MCF 10A (cell line): ENCODE measurements at regions not wholly inside any gene's neighbourhood (a gene's known extent, or its start where the extent isn't known, plus 50 kb on each side); places are given as distances from the start of the nearest gene placed in this dataset.

Experiments used
- BruUV-seq: library from RNA; stranded (reverse); fragments of 400-500 nt; replicated peaks from 2 replicates; lab custom pipeline; 2021; lab: Mats Ljungman, UMichigan
- CTCF ChIA-PET: fragments of 300-600 bp; sonication (Branson Sonifier 250); formaldehyde crosslinking; extraction: SDS; loops from one replicate; lab custom pipeline; 2021; ENCODE audit warnings: antibody characterized with exemption, inconsistent platforms; lab: Yijun Ruan, JAX
- POLR2A ChIA-PET: fragments of 300-600, 350-650 bp; sonication (Branson Sonifier 250); formaldehyde crosslinking; extraction: SDS; loops from one replicate; lab custom pipeline; 2020; ENCODE audit warnings: antibody characterized with exemption, inconsistent platforms; lab: Yijun Ruan, JAX
- DNase-seq: peaks from one replicate; pipeline ENCODE4 v3.0.0-alpha.2; 2018; ENCODE audit not compliant: unreplicated experiment
- H3K27ac Mint-ChIP-seq: one replicate; pipeline ENCODE4 v1.8.0; 2022; ENCODE audit warnings: mild to moderate bottlenecking, low read depth, mixed read lengths; ENCODE audit not compliant: unreplicated experiment
- H3K27me3 Mint-ChIP-seq: one replicate; pipeline ENCODE4 v1.8.0; 2022; ENCODE audit warnings: mixed read lengths; ENCODE audit not compliant: insufficient read depth, unreplicated experiment
- H3K36me3 Mint-ChIP-seq: one replicate; pipeline ENCODE4 v1.8.0; 2022; ENCODE audit warnings: mild to moderate bottlenecking, moderate library complexity, mixed read lengths; ENCODE audit not compliant: insufficient read depth, unreplicated experiment
- H3K4me1 Mint-ChIP-seq: one replicate; pipeline ENCODE4 v1.8.0; 2022; ENCODE audit warnings: mixed read lengths; ENCODE audit not compliant: insufficient read depth, unreplicated experiment
- H3K4me3 Mint-ChIP-seq: one replicate; pipeline ENCODE4 v1.8.0; 2022; ENCODE audit warnings: mild to moderate bottlenecking, moderate library complexity, mixed read lengths; ENCODE audit not compliant: unreplicated experiment
- H3K9me3 Mint-ChIP-seq: one replicate; pipeline ENCODE4 v1.8.0; 2022; ENCODE audit warnings: mixed read lengths; ENCODE audit not compliant: unreplicated experiment
- CTCF ChIP-seq: fragments of 200-600 bp; IDR thresholded peaks from one replicate; pipeline ENCODE4 v1.8.0; 2022; ENCODE audit warnings: antibody characterized with exemption, mild to moderate bottlenecking; ENCODE audit not compliant: unreplicated experiment
- intact Hi-C: fragments of 100-400 bp; cut with micrococcal nuclease; formaldehyde crosslinking; loops from 2 replicates; pipeline ENCODE4 v1.14.1; 2022

- Mint-ChIP-seq H3K27me3 (no peaks in the 10 kb centered on the region), H3K9me3 (peaks cover 25% of the 10 kb centered on the region), H3K4me3 (no peak overlapping the region), H3K36me3 (no peaks in the 10 kb centered on the region), H3K4me1 (no peaks in the 10 kb centered on the region), H3K27ac (no peak overlapping the region)
- ChIA-PET CTCF (no interaction called here), POLR2A (no interaction called here)
- no TSS peak for BruUV-seq
- no peak for DNase-seq
- TF ChIP-seq CTCF: no peak
- intact Hi-C loops: no loop called here
Measured at GRCh38 chr22:48829908-48830307, 997.8 kb downstream of the BRD1 start.

- CTCF ChIA-PET: no interaction called here
- Mint-ChIP-seq H3K4me1 (no peaks in the 10 kb centered on the region), H3K9me3 (peaks cover 30% of the 10 kb centered on the region), H3K4me3 (no peak overlapping the region), H3K27ac (no peak overlapping the region), H3K36me3 (no peaks in the 10 kb centered on the region), H3K27me3 (no peaks in the 10 kb centered on the region)
- no peak for DNase-seq
- BruUV-seq: no TSS peak
- TF ChIP-seq CTCF: no peak
- intact Hi-C loops: no loop called here
- POLR2A ChIA-PET: no interaction called here
Measured at GRCh38 chr22:48828688-48829087, 999.0 kb downstream of the BRD1 start.

GRCh38 chr22:48827904-48828555 lies 999.6 kb downstream of the BRD1 start:
- POLR2A ChIA-PET: no interaction called here
- DNase-seq: no peak
- Mint-ChIP-seq H3K4me3 (no peak overlapping the region), H3K27ac (no peak overlapping the region), H3K36me3 (no peaks in the 10 kb centered on the region), H3K4me1 (no peaks in the 10 kb centered on the region), H3K27me3 (no peaks in the 10 kb centered on the region), H3K9me3 (peaks cover 23% of the 10 kb centered on the region)
- intact Hi-C loops: no loop called here
- BruUV-seq: no TSS peak
- CTCF ChIA-PET: no interaction called here
- TF ChIP-seq CTCF: no peak

- no TSS peak for BruUV-seq
- H3K9me3 Mint-ChIP-seq: peaks cover 20% of the 10 kb centered on the region
- ChIA-PET POLR2A (no interaction called here), CTCF (no interaction called here)
- TF ChIP-seq CTCF: no peak
- H3K27me3 Mint-ChIP-seq: no peaks in the 10 kb centered on the region
- H3K4me3 Mint-ChIP-seq: no peak overlapping the region
- no peak for DNase-seq
- no peak overlapping the region for H3K27ac Mint-ChIP-seq
- H3K36me3 Mint-ChIP-seq: no peaks in the 10 kb centered on the region
- H3K4me1 Mint-ChIP-seq: no peaks in the 10 kb centered on the region
- intact Hi-C loops: no loop called here
Measured at GRCh38 chr22:48827268-48827846, 1000.3 kb downstream of the BRD1 start.
